ENCODE measurements at regions not wholly inside any gene's neighbourhood (a gene's known extent, or its start where the extent isn't known, plus 50 kb on each side); places are given as distances from the start of the nearest gene placed in this dataset.

GRCh38 chr13:99736541-99736940, 235.0 kb downstream of the ZIC5 start:
- DNase-seq (ENCODE audit: extremely low spot score, unreplicated experiment) = no peak
- no peak overlapping the region for H3K4me3 Mint-ChIP-seq
- H3K27me3 Mint-ChIP-seq = peaks cover 19% of the 10 kb centered on the region
- no peak for TF ChIP-seq CTCF (conservative IDR thresholded peaks at IDR 0.05)
- H3K4me1 Mint-ChIP-seq (ENCODE audit: unreplicated experiment) = peaks cover 22% of the 10 kb centered on the region
- no peak overlapping the region for H3K27ac Mint-ChIP-seq
- H3K9me3 Mint-ChIP-seq = no peaks in the 10 kb centered on the region
- H3K36me3 Mint-ChIP-seq = no peaks in the 10 kb centered on the region

GRCh38 chr13:99734013-99734693, 232.9 kb downstream of the TM9SF2 start:
- DNase-seq (ENCODE audit: extremely low spot score, unreplicated experiment) = no peak
- Mint-ChIP-seq H3K4me1 (ENCODE audit: unreplicated experiment) (peaks cover 26% of the 10 kb centered on the region), H3K4me3 (no peak overlapping the region), H3K36me3 (no peaks in the 10 kb centered on the region), H3K27me3 (peaks cover 9% of the 10 kb centered on the region), H3K9me3 (no peaks in the 10 kb centered on the region), H3K27ac (no peak overlapping the region)
- no peak for TF ChIP-seq CTCF (conservative IDR thresholded peaks at IDR 0.05)

GRCh38 chr13:99733346-99733745, 232.1 kb downstream of the TM9SF2 start:
- no peak for TF ChIP-seq CTCF (conservative IDR thresholded peaks at IDR 0.05)
- Mint-ChIP-seq H3K36me3 (no peaks in the 10 kb centered on the region), H3K27me3 (peaks cover 9% of the 10 kb centered on the region), H3K27ac (no peak overlapping the region), H3K4me1 (ENCODE audit: unreplicated experiment) (peaks cover 26% of the 10 kb centered on the region), H3K9me3 (no peaks in the 10 kb centered on the region), H3K4me3 (no peak overlapping the region)
- DNase-seq (ENCODE audit: extremely low spot score, unreplicated experiment) = no peak

- no peak for TF ChIP-seq CTCF (conservative IDR thresholded peaks at IDR 0.05)
- Mint-ChIP-seq H3K36me3 (no peaks in the 10 kb centered on the region), H3K27ac (no peak overlapping the region), H3K9me3 (no peaks in the 10 kb centered on the region), H3K27me3 (peaks cover 9% of the 10 kb centered on the region), H3K4me3 (peak overlapping the region; percentile 14), H3K4me1 (ENCODE audit: unreplicated experiment) (peaks cover 26% of the 10 kb centered on the region)
- DNase-seq (ENCODE audit: extremely low spot score, unreplicated experiment) = no peak
Observed at GRCh38 chr13:99731747-99732146, 230.5 kb downstream of the TM9SF2 start.

GRCh38 chr13:99730403-99730802, 229.1 kb downstream of the TM9SF2 start:
- Mint-ChIP-seq H3K27ac (no peak overlapping the region), H3K27me3 (peaks cover 9% of the 10 kb centered on the region), H3K4me3 (no peak overlapping the region), H3K9me3 (no peaks in the 10 kb centered on the region), H3K4me1 (ENCODE audit: unreplicated experiment) (peaks cover 26% of the 10 kb centered on the region), H3K36me3 (no peaks in the 10 kb centered on the region)
- TF ChIP-seq CTCF (conservative IDR thresholded peaks at IDR 0.05) = no peak
- no peak for DNase-seq (ENCODE audit: extremely low spot score, unreplicated experiment)
